HG03097 (cell line): ENCODE measurements at regions not wholly inside any gene's neighbourhood (a gene's known extent, or its start where the extent isn't known, plus 50 kb on each side); places are given as distances from the start of the nearest gene placed in this dataset.
"Not testable (repeated sequence)": the region's sequence is repeated elsewhere in the genome, so short reads cannot be mapped to it uniquely, and the experiment has no call there.

Experiments used
- ATAC-seq: cut with Tn5 transposase; IDR thresholded peaks from one replicate; pipeline ENCODE4 v1.9.1; 2021; ENCODE audit not compliant: unreplicated experiment, low FRiP score

DNA sequence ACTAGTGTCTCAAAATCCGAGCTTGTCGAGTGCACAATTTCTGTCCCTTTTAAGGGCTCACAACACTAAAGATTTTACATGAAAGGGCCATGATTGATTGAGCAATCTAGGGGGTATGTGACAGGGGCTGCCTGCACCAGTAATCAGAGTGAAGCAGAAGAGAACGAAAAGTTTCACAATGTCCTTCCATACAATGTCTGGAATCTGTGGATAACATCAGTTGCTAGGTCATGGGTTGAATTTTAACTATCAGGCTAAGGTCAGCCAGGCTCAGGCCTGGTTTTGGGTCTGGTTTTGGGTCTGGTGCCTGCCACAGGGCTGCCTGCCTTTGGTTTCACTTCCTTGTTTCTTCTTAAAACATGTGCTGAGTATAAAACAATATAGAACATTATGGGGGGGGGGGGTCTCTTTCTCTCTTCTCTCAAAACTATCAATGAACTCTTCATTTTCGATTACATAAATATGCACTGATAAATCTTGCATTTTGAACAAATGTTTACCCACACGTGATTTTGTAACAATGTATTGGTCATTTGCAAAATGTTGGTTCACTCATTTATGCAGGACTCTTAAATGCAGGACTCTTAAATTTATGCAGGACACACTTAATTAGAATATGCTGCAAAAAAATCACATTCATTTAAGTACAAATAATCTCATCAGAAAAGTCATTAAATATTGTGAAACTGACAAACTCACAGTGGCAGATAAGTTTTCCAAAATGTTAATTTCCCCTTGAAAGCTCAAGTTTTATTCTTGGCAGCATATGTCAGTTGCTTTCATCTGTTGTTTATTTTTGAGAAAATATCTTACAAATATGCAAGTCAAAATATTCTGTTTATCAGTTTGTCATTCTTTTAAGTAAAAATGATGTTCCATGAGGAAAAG is 290.5 kb upstream of the KYNU start:
- ATAC-seq = no peak

DNA sequence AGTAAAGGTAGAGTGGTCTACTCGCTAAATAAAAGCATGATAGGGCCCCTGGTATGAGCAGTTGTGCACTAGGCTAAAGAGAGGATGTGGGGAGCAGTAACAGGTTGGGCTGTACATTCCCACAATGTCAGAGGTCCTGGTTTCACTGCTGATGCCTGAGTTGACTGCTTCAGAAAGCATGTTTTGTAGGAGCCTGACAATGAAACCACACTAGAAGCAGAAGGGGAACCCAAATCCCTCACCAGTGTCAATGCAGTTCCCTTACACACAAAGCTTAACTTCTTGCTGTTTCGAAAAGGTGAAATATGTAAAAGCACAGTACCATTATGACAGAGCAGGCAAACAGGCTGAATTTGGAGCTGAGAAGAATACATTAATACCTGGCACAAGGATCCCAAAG is 291.7 kb upstream of the KYNU start:
- peak; percentile 69 for ATAC-seq

DNA sequence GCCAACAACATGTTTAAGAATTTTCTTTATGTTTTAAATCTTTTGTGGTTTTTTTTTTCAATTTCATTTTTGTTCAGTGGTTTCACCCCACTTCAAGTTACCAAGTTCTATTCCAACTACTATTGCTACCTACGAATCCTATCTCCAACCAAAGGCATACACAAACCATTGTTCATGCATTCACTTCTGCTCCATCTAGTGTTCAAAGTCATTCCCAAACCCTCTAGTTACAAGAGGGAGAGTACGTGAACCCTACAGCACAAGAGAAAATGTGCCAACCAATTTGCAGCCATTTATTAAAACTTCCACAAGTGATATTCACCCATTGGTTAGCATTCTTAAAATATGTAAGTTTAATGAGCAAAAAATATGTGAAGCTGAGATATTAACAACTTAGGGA is 295.1 kb upstream of the KYNU start:
- ATAC-seq = no peak

DNA sequence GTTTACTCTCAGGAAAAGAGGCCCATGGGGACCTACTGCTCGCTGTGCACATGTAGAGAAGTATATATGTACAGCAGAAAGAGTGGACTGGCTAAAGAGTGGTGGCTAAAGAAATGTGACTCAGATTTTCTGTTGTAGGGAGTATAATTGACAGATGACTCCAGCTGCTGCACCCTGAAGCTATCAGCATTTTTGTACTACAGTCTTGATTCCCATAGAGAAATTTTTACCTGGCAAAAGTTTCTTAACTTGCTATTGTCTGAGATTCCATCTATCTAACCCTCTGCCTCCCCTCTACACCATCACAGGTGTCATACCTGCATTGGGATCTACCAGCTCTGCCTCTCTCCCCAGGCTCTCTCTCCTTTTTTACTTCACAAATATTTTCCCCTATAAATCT is 296.0 kb upstream of the KYNU start:
- no peak for ATAC-seq

DNA sequence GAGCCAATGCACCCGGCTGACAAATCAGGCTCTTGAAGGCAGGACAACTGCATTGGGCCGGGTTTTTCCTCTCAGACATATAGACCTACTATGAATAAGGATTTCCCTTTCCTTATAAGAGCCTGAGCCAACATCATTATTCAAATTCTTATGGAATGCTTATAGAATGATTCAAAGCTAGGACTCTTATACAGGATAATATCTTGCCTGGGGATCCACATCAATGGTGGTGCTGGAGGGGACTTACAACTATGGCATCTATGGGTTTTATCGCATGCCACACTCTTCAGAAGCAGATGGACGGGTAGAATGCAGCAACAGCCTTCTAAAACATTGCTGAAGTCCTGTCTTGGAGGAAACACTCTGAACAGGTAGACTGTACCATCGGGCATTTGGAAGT is 296.8 kb upstream of the KYNU start:
- ATAC-seq = no peak

DNA sequence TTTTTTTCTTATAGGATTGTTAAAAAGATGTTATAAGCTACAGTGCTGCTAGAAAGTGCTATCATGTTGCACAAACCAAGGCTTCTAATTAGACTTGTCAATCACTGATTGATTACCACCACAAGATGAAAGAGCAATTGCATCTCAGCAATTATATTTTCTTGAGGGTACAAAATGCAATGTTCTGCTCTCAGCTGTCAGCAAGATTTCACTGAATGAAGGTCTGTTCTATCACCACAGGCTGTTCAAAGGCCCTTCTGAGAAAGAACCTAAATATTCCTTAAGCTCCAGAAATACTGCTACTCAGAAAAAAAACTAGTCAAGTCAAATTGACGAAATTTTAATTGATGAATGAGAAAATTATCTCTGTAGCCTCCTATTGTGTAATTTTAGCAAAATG is 301.9 kb upstream of the KYNU start:
- no peak for ATAC-seq

DNA sequence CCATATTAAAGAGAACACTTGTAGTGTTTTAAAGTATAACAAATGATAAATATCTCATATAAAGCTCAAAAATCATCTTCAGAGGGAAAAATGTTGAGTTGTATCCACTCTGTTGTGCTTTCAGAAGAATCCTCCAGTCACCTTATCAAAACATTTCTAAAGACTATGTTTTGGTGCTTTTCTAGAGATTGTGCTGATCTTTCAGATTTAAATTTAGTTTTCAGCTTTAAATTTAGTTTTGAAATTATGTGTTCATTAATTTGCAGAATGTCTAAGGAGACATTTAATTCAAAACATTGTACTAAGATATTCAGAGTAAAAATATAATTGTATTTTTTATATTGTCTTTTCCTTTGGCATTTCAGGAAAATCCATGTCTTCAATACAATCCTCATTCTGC is 303.1 kb upstream of the KYNU start:
- no peak for ATAC-seq

DNA sequence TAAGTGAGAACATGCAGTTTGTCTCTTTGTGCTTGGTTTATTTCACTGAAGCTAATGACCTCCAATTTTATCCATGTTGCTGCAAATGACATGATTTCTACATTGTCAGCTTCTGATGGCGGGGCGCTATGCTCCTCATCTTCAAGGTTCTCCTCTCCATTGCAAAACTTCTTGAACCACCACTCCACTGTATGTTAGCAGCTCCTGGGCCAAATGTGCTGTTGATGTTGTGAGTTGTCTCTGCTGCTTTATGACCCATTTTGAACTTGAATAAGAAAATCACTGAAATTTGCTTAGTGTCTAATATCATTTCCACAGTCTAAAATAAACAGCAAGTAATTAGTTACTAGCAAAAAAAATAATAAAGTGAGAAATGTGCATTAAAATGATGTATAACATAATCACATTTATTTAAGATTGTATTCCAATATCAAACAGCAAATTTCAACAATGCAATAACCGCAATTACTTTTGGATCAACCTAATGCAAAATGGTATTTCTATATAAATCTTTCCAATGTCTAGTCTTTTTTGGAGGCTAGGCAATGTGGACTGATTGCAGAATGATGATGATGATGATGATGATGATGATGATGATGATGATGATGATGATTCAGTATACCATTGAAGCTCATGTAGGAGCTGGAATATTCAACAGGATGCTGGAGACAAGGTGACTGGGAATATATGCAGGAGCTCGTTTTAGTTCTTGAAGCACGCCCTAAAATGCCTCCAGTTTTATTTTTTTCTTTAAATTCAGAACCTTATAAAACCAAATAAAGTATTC is 304.9 kb upstream of the KYNU start:
- ATAC-seq = no peak

DNA sequence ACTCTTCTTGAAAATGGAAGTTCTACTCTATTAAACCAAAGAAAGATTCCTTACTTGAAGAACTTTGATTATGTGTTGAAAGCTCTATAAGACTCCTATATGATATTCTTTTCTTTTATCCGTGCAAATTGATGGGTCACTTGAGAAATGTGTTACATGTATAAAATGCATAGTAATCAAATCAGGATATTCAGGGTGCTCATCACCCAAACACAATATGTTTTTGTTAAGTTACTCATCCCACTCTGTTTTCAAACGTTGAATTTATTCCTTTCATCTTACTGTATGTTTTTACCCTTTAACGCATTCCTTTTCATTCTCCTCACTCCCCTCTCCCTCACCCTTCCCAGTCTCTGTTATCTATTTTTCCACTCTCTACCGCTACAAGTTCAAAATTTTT is 305.5 kb upstream of the KYNU start:
- no peak for ATAC-seq

DNA sequence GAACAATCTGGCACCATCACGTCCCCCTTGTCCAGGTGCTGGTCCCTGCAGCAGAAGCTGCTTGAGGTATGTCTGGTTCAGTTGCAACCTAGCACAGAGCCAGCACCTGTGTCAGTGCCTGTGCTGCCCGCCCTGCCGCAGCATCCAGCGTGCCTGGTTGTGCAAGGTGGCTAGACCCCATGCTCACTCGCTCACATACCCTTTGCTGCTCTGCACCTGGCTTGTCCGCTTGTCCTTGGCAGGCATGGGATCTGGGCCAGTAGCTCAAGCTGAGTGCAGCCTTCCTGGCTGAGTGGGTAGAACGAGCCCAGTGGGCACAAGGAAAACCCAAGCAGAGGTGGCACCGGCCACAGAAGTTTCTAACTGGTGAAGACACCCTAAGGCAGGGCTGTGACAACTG is 314.6 kb upstream of the KYNU start:
- no peak for ATAC-seq

DNA sequence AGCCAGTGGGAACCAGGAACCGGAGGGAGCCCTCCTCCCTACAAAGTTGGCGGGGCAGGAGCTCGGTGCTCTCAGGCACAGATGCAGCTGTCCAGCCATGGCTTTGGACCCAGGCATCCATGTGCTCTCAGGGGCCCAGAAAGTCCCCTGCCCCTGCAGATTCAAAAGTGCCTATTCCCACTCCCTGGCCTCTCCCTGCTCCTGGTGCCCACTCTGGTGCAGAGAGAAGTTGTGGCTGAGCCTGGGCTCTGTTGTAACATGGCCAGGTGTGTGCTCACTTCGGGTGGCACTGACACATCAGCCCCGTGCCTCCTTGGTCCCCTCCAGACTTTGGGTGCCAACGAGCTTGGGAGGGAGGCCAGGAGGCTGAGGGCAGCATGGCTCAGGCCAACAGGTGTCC is 315.8 kb upstream of the KYNU start:
- no peak for ATAC-seq

DNA sequence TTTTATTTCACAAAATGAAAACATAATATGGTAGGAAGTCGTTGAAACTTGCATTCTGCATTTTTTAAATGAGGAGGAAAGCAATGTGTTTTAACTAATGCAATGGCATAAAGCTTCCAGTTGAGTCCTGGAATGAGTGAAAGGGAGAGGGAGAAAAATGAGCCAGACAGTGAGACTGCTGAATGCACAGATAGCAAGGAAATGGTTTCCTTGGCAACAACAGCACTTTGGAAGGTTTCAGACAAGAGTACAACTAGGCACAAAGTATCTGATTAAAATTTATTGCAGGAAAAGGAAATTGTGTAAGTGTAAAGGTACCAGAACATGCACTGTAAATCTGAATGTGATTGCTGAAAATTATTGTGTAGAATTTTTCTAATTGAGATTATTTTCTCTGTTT is 320.1 kb upstream of the KYNU start:
- no peak for ATAC-seq

DNA sequence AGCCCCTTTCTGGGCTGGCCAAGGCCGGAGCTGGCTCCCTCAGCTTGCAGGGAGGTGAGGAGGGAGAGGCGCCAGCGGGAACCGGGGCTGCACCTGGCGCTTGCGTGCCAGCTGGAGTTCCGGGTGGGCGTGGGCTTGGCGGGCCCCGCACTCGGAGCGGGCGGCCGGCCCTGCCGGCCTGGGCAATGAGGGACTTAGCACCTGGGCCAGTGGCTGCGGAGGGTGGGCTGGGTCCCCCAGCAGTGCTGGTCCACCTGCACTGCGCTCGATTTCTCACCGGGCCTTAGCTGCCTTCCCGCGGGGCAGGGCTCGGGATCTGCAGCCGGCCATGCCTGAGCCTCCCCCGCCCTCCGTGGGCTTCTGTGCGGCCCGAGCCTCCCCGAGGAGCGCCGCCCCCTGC is 331.5 kb upstream of the KYNU start:
- ATAC-seq = not testable (repeated sequence)

DNA sequence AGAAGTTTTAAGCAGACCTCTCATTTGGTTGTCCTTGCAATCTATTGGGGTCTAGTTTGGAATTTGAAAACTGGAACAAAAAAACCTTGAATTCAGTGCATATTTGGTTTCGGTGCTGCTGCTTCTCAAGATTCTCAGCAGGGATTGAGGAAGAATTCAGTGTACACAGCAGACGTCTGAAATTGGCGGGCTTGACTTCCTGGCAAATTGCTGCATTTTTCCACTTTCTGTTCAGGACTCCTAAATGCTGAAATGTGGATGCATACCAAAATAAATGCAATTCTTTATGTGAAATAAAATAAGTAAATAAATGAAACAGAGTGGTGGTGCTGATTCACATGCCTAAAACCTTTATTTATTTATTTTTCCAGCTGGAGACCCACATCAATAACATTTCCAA is 332.4 kb upstream of the KYNU start:
- ATAC-seq = no peak

DNA sequence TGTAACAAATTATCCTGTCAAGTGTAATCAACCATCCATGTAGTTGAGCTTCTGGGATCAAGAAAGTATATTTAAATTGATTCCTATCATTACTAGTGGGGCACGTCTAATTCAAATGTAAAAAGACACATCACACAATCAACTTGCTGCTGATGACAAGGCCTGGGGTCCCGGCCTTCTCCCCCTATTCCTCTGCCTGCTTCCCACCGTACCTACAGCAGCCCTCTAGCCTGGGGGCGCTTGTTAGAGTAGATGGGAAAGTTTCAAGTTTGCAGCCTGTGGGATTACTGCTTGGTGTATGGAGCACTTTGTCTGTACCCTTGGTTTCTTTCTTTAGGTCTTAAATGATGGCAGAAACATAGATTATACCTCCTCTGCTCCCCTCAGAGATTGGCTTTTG is 333.3 kb upstream of the KYNU start:
- no peak for ATAC-seq

DNA sequence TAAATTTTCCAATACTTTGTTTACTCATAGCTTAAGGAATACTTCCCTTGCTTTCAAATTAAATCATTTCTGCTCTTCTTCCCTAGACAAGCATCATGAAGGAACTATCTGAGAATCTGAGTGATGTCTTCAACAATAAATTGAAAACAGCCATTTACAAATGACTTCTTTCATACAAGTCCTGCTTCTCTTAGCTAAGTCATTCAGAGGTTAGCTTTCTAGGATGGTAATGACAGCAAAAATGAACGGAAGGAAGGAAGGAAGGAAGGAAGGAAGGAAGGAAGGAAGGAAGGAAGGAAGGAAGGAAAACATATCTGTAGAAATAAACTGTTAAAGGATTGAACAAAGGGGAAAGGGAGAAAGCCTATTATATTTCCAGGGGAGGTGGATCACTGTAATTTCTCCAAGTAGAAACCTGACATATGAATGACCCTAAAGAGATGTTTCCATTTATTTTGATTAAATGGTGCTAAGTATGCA is 335.0 kb upstream of the KYNU start:
- ATAC-seq = no peak

DNA sequence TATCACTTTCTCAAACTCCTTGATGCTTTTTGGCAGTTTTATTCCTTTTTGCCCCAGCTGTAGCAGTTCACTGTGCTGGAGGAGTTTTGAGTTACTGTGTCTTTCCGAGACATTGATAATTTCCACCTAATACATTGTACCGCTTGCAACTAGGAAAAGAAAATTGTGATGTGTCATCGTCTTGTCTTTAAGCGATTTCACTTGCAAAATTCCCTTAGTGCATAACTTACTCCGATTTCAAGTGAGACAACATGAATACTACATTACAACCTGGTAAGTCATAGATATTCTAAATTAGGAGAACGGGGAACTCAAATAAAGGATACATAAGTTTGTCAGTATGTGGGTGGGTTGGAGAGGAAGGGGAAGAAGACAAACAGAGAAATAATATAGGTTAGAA is 340.5 kb upstream of the KYNU start:
- no peak for ATAC-seq

DNA sequence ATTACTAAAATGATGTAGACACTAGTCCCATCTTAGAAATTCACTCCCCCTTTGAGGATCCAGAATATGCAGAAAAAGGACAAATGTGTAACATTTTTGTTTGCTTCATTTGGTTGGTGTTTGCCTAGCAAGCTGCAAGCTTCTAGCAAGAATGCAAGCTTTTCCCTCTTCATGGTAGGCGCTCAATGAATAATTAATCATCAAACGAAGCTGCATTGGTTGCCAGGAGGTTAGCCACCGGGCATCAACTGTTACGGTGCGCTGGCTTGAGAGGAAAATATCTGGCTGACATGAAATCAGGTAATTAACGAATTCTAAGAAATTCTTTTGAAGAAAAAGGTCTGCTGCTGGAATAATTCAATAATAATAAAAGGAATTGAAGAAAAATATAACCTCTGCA is 341.0 kb upstream of the KYNU start:
- ATAC-seq = no peak

DNA sequence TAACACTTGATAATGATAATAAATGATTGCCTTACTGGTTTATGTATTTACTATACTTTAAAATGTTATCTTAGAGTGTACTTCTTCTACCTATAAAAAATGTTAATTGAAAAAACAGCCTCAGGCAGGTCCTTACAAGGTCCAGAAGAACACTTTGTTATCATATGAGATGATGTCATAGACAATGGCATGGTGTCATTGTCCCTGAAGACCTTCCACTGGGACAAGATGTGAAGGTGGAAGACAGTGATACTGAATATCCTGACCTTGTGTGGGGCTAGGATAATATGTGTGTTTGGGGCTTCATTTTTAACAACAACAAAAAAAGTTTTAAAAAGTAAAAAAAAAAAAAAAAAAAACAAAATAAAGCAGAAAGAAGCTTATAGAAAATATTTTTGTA is 342.2 kb upstream of the KYNU start:
- no peak for ATAC-seq

DNA sequence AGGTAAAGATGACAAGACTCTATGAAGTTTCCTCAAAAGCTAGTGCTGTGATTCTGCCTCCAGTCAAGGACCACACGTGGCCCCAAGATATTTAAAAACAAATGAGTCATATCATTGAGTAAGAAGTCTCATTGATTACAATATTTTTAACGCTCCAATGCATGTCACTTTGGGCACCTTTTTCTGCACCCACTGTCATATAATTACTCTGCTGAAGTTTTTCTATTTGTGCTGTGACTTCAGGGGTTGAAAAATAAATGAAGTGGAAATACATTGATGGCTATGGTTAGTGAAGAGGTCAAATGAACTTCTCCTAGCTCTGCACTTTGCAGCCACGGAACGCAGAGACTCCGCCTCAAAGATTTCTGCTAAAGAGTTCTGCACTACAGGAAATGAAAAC is 344.3 kb upstream of the KYNU start:
- no peak for ATAC-seq

DNA sequence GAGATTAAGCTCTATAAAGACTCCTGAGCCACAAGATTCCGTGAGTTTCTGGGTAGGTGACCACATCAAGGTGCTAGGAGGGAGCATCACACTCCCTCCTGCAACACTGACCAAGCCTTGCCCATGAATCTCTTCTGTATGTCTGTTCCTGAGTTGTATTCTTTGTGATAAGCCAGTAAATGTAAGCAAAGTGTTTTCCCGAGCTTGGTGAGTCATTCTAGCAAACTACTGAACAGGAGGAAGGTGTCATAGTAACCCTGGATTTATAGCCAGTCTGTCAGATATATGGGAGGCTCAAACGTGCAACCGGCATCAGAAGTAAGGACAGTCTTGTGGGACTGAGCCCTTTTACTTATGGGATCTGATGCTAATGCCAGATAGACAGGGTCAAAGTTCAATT is 346.1 kb upstream of the KYNU start:
- no peak for ATAC-seq

DNA sequence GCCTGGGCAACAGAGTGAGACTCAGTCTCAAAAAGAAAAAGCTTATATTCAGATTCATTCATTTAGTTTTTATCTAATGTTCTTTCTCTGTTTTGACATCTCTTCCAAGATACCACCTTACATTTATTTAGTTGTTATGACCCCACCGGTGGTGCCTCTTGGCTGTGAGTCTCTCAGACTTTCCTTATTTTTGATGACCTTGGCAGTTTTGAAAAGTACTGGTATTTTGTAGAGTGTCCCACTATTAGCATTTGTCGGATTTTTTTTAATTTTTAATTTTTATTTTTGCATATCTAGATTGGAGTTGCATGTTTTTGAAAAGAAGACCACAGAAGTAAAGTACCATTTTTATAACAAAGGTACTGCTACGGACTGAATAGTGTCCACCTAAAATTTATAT is 351.7 kb upstream of the KYNU start:
- ATAC-seq = no peak
